HepG2 (cell line): ENCODE measurements at regions not wholly inside any gene's neighbourhood (a gene's known extent, or its start where the extent isn't known, plus 50 kb on each side); places are given as distances from the start of the nearest gene placed in this dataset.

ENCODE experiments used
- ATAC-seq: fragments of 200-7000 bp; cut with Tn5 transposase; 3 replicates; pipeline ENCODE4 v1.9.1; 2020; ENCODE audit warnings: mild to moderate bottlenecking, moderate library complexity
- BruUV-seq: library from RNA; stranded (reverse); fragments of 400-500 nt; replicated peaks from 2 replicates; lab custom pipeline; 2021; lab: Mats Ljungman, UMichigan
- CTCF ChIA-PET: fragments of 300-600 bp; formaldehyde crosslinking; extraction: SDS; loops from one replicate; lab custom pipeline; 2021; ENCODE audit warnings: low total read pairs, inconsistent platforms, low intra/inter-chr PET ratio; lab: Yijun Ruan, JAX
- POLR2A ChIA-PET: fragments of 350-600 bp; sonication (Branson Sonifier 250); formaldehyde crosslinking; loops from one replicate; lab custom pipeline; 2020; ENCODE audit warnings: antibody characterized with exemption, inconsistent platforms; lab: Yijun Ruan, JAX
- DNase-seq: peaks from one replicate; pipeline ENCODE4 v3.0.0-alpha.2; 2015; ENCODE audit warnings: low spot score
- FAIRE-seq: peaks from 3 replicates; lab custom pipeline; 2011; peaks lifted over from hg19 to GRCh38; lab: Jason Lieb, UNC
- H2AFZ ChIP-seq: one replicate; pipeline ENCODE4 v1.6.1; 2011; ENCODE audit warnings: low read length, inconsistent platforms
- H3K27ac ChIP-seq: fragments of 300-600 bp; 3 replicates; pipeline ENCODE4 v1.8.0; 2011; ENCODE audit warnings: mixed run types, mild to moderate bottlenecking, mixed read lengths, low read length, inconsistent platforms; ENCODE audit not compliant: insufficient read depth; ENCODE audit errors: extremely low read length
- H3K27me3 ChIP-seq, 2 experiments: fragments of 200-600 bp in 1 of 2; 2 replicates in 1 of 2; 3 replicates in 1 of 2; pipeline versions ENCODE4 v1.6.0 to v1.8.0; 2011; ENCODE audit warnings: low read length in 2 of 2, mild to moderate bottlenecking in 2 of 2, moderate library complexity in 2 of 2, inconsistent platforms in 1 of 2; ENCODE audit not compliant: insufficient read depth in 2 of 2, control insufficient read depth in 1 of 2
- H3K36me3 ChIP-seq, 2 experiments: fragments of 200-600 bp in 1 of 2; replicated peaks in 1 of 2; 2 replicates in 1 of 2; 3 replicates in 1 of 2; pipeline versions ENCODE4 v1.5.1 to v1.8.0; 2011; ENCODE audit warnings: low read length in 2 of 2, inconsistent platforms in 1 of 2; ENCODE audit not compliant: insufficient read depth in 2 of 2, control insufficient read depth in 1 of 2
- H3K4me1 ChIP-seq: 2 replicates; pipeline ENCODE4 v1.5.1; 2012; ENCODE audit warnings: low read length, inconsistent platforms; ENCODE audit not compliant: insufficient read depth
- H3K4me2 ChIP-seq: 2 replicates; pipeline ENCODE4 v1.6.0; 2011; ENCODE audit warnings: low read depth, low read length, inconsistent platforms
- H3K4me3 ChIP-seq, 3 experiments: fragments of 200-600 bp in 1 of 3; sonication (generic), shearing (Covaris generic) in 1 of 3; replicated peaks in 1 of 3; 2 replicates each; pipeline ENCODE4 v1.5.1; 2011 to 2016; ENCODE audit warnings: low read length in 3 of 3, inconsistent platforms in 2 of 3, low read depth in 2 of 3, mild to moderate bottlenecking in 2 of 3, control low read depth in 1 of 3, mixed read lengths in 1 of 3; ENCODE audit not compliant: insufficient read depth in 1 of 3
- H3K79me2 ChIP-seq: one replicate; pipeline ENCODE4 v1.6.1; 2011; ENCODE audit warnings: low read length, inconsistent platforms; ENCODE audit not compliant: insufficient read depth
- H3K9ac ChIP-seq: 2 replicates; pipeline ENCODE4 v1.6.0; 2011; ENCODE audit warnings: mild to moderate bottlenecking, low read depth, low read length, inconsistent platforms; ENCODE audit not compliant: insufficient read depth
- H3K9me3 ChIP-seq: 2 replicates; pipeline ENCODE4 v1.5.1; 2012; ENCODE audit warnings: mild to moderate bottlenecking, low read length
- H4K20me1 ChIP-seq: 2 replicates; pipeline ENCODE4 v1.6.0; 2011; ENCODE audit warnings: inconsistent platforms, mild to moderate bottlenecking, low read length, moderate library complexity; ENCODE audit not compliant: insufficient read depth
- FLYWCH1 ChIP-seq: sonication (generic); formaldehyde crosslinking; IDR thresholded peaks from 2 replicates; pipeline ENCODE4 v1.8.1; 2023; ENCODE audit warnings: mild to moderate bottlenecking, missing genetic modification reagents
- SRSF4 ChIP-seq: fragments of 200-400 bp; formaldehyde crosslinking; IDR thresholded peaks from one replicate; pipeline ENCODE4 v1.6.1; 2018; ENCODE audit warnings: mild to moderate bottlenecking, low read depth, low read length, moderate library complexity; ENCODE audit not compliant: poor library complexity, severe bottlenecking
- TOE1 ChIP-seq: sonication (generic); formaldehyde crosslinking; IDR thresholded peaks from 2 replicates; pipeline ENCODE4 v1.4.0; 2020; ENCODE audit warnings: mild to moderate bottlenecking, missing genetic modification reagents
- ZNF652 ChIP-seq: IDR thresholded peaks from 2 replicates; pipeline ENCODE4 v1.6.1; 2016; ENCODE audit warnings: low read depth, borderline replicate concordance
- ZNF678 ChIP-seq: sonication (generic); formaldehyde crosslinking; IDR thresholded peaks from 2 replicates; pipeline ENCODE4 v1.4.0; 2020; ENCODE audit warnings: mild to moderate bottlenecking, missing genetic modification reagents
- ZNF878 ChIP-seq: sonication (generic); formaldehyde crosslinking; IDR thresholded peaks from 2 replicates; pipeline ENCODE4 v1.8.1; 2023; ENCODE audit warnings: mild to moderate bottlenecking, missing genetic modification reagents, moderate library complexity
- WGBS: methylation state at CpG from one replicate; pipeline ENCODE4 v1.1.6; 2017; ENCODE audit warnings: low lambda C conversion rate; 5-methylcytosine and 5-hydroxymethylcytosine counted together
- in situ Hi-C: cut with HindIII; loops from 2 replicates; pipeline ENCODE4 v1.10.0; 2017; ENCODE audit warnings: low pct_unique_long_range_greater_than_20kb; ENCODE audit not compliant: extremely low pct_ligation_motif_present
- intact Hi-C: fragments of 100-400 bp; cut with micrococcal nuclease; formaldehyde crosslinking; loops from one replicate; pipeline ENCODE4 v1.10.0; 2022; ENCODE audit not compliant: unreplicated experiment
- TF ChIP-seq, protein P1 (sequence below): sonication (generic); formaldehyde crosslinking; IDR thresholded peaks from 2 replicates; pipeline ENCODE4 v1.5.1; 2020; ENCODE audit warnings: mild to moderate bottlenecking, missing genetic modification reagents, moderate library complexity
- TF ChIP-seq, protein P2 (sequence below): sonication (generic); formaldehyde crosslinking; IDR thresholded peaks from 2 replicates; pipeline ENCODE4 v1.5.0; 2020; ENCODE audit warnings: mild to moderate bottlenecking, low read depth, missing genetic modification reagents, borderline replicate concordance
- TF ChIP-seq, protein P3 (sequence below): sonication (generic); formaldehyde crosslinking; IDR thresholded peaks from 2 replicates; pipeline ENCODE4 v1.5.0; 2020; ENCODE audit warnings: missing genetic modification reagents
- TF ChIP-seq, protein P4 (sequence below): sonication (generic); formaldehyde crosslinking; IDR thresholded peaks from 2 replicates; pipeline ENCODE4 v1.4.0; 2020; ENCODE audit warnings: mild to moderate bottlenecking, missing genetic modification reagents

DNA sequence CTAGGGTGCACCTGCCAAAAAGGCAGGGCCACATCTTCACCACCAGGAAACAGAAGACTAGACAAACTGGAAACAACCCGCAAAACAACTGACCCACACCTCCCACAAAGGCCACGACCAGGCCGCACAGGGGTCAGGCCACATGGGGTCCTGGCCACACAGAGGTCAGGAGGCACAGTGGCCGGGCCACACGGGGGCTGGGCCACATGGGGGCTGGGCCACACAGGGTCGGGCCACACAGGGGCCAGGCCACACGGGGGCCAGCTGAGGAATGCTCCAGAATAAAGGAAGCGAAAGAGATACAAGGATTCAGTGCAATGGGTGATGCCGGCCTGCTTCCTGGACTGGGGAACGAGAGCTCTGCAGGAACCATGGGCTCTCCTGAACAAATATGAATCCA is 91.6 kb downstream of the OLFM1 start:
- H3K27ac ChIP-seq = no peak overlapping the region
- no peak for DNase-seq
- no peak overlapping the region for H3K9ac ChIP-seq
- FAIRE-seq = no peak
- BruUV-seq = no TSS peak
- CTCF ChIA-PET = no interaction called here
- no peak for ATAC-seq
- H3K4me3 ChIP-seq = no peak overlapping the region
- H3K27me3 ChIP-seq = peaks cover 14 to 46% of the 10 kb centered on the region in 2 experiments; a peak in 3 of 5 replicates
- POLR2A ChIA-PET = no interaction called here
- H3K4me2 ChIP-seq = no peak overlapping the region
- no peaks in the 10 kb centered on the region for H4K20me1 ChIP-seq
- in situ Hi-C loops (no loop called here), intact Hi-C loops (no loop called here)
- TF ChIP-seq TOE1 (CRISPR knock-in tag) (no peak), ZNF652 (CRISPR knock-in tag) (no peak), ZNF678 (no peak), ZNF878 (CRISPR knock-in tag) (no peak), FLYWCH1 (CRISPR knock-in tag) (no peak), SRSF4 (no peak)
- TF ChIP-seq, protein P1, sequence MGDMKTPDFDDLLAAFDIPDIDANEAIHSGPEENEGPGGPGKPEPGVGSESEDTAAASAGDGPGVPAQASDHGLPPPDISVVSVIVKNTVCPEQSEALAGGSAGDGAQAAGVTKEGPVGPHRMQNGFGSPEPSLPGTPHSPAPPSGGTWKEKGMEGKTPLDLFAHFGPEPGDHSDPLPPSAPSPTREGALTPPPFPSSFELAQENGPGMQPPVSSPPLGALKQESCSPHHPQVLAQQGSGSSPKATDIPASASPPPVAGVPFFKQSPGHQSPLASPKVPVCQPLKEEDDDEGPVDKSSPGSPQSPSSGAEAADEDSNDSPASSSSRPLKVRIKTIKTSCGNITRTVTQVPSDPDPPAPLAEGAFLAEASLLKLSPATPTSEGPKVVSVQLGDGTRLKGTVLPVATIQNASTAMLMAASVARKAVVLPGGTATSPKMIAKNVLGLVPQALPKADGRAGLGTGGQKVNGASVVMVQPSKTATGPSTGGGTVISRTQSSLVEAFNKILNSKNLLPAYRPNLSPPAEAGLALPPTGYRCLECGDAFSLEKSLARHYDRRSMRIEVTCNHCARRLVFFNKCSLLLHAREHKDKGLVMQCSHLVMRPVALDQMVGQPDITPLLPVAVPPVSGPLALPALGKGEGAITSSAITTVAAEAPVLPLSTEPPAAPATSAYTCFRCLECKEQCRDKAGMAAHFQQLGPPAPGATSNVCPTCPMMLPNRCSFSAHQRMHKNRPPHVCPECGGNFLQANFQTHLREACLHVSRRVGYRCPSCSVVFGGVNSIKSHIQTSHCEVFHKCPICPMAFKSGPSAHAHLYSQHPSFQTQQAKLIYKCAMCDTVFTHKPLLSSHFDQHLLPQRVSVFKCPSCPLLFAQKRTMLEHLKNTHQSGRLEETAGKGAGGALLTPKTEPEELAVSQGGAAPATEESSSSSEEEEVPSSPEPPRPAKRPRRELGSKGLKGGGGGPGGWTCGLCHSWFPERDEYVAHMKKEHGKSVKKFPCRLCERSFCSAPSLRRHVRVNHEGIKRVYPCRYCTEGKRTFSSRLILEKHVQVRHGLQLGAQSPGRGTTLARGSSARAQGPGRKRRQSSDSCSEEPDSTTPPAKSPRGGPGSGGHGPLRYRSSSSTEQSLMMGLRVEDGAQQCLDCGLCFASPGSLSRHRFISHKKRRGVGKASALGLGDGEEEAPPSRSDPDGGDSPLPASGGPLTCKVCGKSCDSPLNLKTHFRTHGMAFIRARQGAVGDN (CRISPR knock-in tag) = no peak
- TF ChIP-seq, protein P2, sequence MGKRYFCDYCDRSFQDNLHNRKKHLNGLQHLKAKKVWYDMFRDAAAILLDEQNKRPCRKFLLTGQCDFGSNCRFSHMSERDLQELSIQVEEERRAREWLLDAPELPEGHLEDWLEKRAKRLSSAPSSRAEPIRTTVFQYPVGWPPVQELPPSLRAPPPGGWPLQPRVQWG = no peak
- TF ChIP-seq, protein P3, sequence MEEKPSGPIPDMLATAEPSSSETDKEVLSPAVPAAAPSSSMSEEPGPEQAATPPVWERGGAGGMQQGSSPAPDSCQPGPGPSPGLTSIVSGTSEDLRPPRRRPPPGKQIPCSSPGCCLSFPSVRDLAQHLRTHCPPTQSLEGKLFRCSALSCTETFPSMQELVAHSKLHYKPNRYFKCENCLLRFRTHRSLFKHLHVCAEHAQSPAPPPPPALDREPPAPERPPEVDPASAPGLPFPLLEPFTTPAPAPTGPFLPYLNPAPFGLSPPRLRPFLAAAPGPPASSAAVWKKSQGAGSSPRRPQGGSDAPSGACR (CRISPR knock-in tag) = no peak
- TF ChIP-seq, protein P4, sequence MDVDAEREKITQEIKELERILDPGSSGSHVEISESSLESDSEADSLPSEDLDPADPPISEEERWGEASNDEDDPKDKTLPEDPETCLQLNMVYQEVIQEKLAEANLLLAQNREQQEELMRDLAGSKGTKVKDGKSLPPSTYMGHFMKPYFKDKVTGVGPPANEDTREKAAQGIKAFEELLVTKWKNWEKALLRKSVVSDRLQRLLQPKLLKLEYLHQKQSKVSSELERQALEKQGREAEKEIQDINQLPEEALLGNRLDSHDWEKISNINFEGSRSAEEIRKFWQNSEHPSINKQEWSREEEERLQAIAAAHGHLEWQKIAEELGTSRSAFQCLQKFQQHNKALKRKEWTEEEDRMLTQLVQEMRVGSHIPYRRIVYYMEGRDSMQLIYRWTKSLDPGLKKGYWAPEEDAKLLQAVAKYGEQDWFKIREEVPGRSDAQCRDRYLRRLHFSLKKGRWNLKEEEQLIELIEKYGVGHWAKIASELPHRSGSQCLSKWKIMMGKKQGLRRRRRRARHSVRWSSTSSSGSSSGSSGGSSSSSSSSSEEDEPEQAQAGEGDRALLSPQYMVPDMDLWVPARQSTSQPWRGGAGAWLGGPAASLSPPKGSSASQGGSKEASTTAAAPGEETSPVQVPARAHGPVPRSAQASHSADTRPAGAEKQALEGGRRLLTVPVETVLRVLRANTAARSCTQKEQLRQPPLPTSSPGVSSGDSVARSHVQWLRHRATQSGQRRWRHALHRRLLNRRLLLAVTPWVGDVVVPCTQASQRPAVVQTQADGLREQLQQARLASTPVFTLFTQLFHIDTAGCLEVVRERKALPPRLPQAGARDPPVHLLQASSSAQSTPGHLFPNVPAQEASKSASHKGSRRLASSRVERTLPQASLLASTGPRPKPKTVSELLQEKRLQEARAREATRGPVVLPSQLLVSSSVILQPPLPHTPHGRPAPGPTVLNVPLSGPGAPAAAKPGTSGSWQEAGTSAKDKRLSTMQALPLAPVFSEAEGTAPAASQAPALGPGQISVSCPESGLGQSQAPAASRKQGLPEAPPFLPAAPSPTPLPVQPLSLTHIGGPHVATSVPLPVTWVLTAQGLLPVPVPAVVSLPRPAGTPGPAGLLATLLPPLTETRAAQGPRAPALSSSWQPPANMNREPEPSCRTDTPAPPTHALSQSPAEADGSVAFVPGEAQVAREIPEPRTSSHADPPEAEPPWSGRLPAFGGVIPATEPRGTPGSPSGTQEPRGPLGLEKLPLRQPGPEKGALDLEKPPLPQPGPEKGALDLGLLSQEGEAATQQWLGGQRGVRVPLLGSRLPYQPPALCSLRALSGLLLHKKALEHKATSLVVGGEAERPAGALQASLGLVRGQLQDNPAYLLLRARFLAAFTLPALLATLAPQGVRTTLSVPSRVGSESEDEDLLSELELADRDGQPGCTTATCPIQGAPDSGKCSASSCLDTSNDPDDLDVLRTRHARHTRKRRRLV = no peak
- H3K9me3 ChIP-seq = no peaks in the 10 kb centered on the region
- WGBS = 20% methylated on average over 6 of the region's 10 CpGs
- no peaks in the 10 kb centered on the region for H3K36me3 ChIP-seq
- no peaks in the 10 kb centered on the region for H3K4me1 ChIP-seq
- no peaks in the 10 kb centered on the region for H3K79me2 ChIP-seq
- H2AFZ ChIP-seq = no peak overlapping the region
